Karpas-422 (cell line): ENCODE measurements at regions not wholly inside any gene's neighbourhood (a gene's known extent, or its start where the extent isn't known, plus 50 kb on each side); places are given as distances from the start of the nearest gene placed in this dataset.

Experiments used
- DNase-seq: peaks from one replicate; pipeline ENCODE4 v3.0.0-alpha.2; 2015
- H2AFZ ChIP-seq: fragments of 200-600 bp; sonication (generic); 2 replicates; pipeline ENCODE4 v1.6.1; 2014; ENCODE audit warnings: antibody characterized with exemption, low read length, mixed read lengths
- H3K27ac ChIP-seq: fragments of 200-600 bp; sonication (generic); 2 replicates; pipeline ENCODE4 v1.5.1; 2014; ENCODE audit warnings: mild to moderate bottlenecking, low read length, moderate library complexity
- H3K27me3 ChIP-seq: fragments of 200-600 bp; sonication (generic); 2 replicates; pipeline ENCODE4 v1.6.1; 2014; ENCODE audit warnings: low read length, mixed read lengths
- H3K36me3 ChIP-seq: fragments of 200-600 bp; sonication (generic); 2 replicates; pipeline ENCODE4 v1.6.1; 2014; ENCODE audit warnings: low read length, mixed read lengths; ENCODE audit not compliant: insufficient read depth
- H3K4me1 ChIP-seq: fragments of 200-600 bp; sonication (generic); 2 replicates; pipeline ENCODE4 v1.6.1; 2014; ENCODE audit warnings: mild to moderate bottlenecking, low read length, mixed read lengths
- H3K4me2 ChIP-seq: fragments of 200-600 bp; sonication (generic); 2 replicates; pipeline ENCODE4 v1.6.1; 2014; ENCODE audit warnings: low read length, low read depth, mild to moderate bottlenecking; ENCODE audit not compliant: poor library complexity, severe bottlenecking
- H3K4me3 ChIP-seq: fragments of 200-600 bp; sonication (generic); 2 replicates; pipeline ENCODE4 v1.5.1; 2014; ENCODE audit warnings: mild to moderate bottlenecking, antibody characterized with exemption, low read length, mixed read lengths
- H3K79me2 ChIP-seq: fragments of 200-600 bp; sonication (generic); 2 replicates; pipeline ENCODE4 v1.6.1; 2014; ENCODE audit warnings: mild to moderate bottlenecking, low read length, mixed read lengths
- H3K9ac ChIP-seq: fragments of 200-600 bp; sonication (generic); 2 replicates; pipeline ENCODE4 v1.6.0; 2014; ENCODE audit warnings: low read length
- H3K9me2 ChIP-seq: fragments of 200-600 bp; sonication (generic), shearing (Covaris generic); replicated peaks from 2 replicates; pipeline ENCODE4 v1.6.0; 2014; ENCODE audit warnings: mild to moderate bottlenecking, low read length, moderate library complexity; ENCODE audit not compliant: insufficient read depth
- H3K9me3 ChIP-seq: fragments of 300-700, 200-600 bp; sonication (generic); 2 replicates; pipeline ENCODE4 v1.6.1; 2014; ENCODE audit warnings: low read length, mixed read lengths
- H4K20me1 ChIP-seq: fragments of 200-600 bp; sonication (generic); 2 replicates; pipeline ENCODE4 v1.6.1; 2014; ENCODE audit warnings: mild to moderate bottlenecking, antibody characterized with exemption, low read length, low read depth; ENCODE audit not compliant: insufficient read depth

- Histone ChIP-seq H3K9ac (no peak overlapping the region), H3K27ac (no peak overlapping the region), H3K4me3 (no peak overlapping the region), H4K20me1 (no peaks in the 10 kb centered on the region), H2AFZ (no peak overlapping the region), H3K9me3 (no peaks in the 10 kb centered on the region), H3K36me3 (no peaks in the 10 kb centered on the region), H3K4me2 (no peak overlapping the region), H3K4me1 (peaks cover 11% of the 10 kb centered on the region), H3K79me2 (no peaks in the 10 kb centered on the region), H3K9me2 (no peaks in the 10 kb centered on the region), H3K27me3 (no peaks in the 10 kb centered on the region)
- no peak for DNase-seq
These were observed 385.8 kb upstream of the TRIB2 start for GRCh38 chr2:12330916-12331315.

GRCh38 chr2:12331698-12332097, 385.0 kb upstream of the TRIB2 start:
- Histone ChIP-seq H3K9ac (no peak overlapping the region), H3K9me2 (no peaks in the 10 kb centered on the region), H3K27me3 (no peaks in the 10 kb centered on the region), H4K20me1 (no peaks in the 10 kb centered on the region), H3K79me2 (no peaks in the 10 kb centered on the region), H3K27ac (no peak overlapping the region), H3K36me3 (no peaks in the 10 kb centered on the region), H3K4me1 (peaks cover 4% of the 10 kb centered on the region), H3K9me3 (no peaks in the 10 kb centered on the region), H3K4me2 (no peak overlapping the region), H2AFZ (no peak overlapping the region), H3K4me3 (no peak overlapping the region)
- no peak for DNase-seq

- Histone ChIP-seq H4K20me1 (no peaks in the 10 kb centered on the region), H3K27ac (no peak overlapping the region), H3K9ac (no peak overlapping the region), H3K9me3 (no peaks in the 10 kb centered on the region), H3K4me3 (no peak overlapping the region), H3K79me2 (no peaks in the 10 kb centered on the region), H3K27me3 (no peaks in the 10 kb centered on the region), H2AFZ (no peak overlapping the region), H3K36me3 (no peaks in the 10 kb centered on the region), H3K4me2 (no peak overlapping the region), H3K4me1 (no peaks in the 10 kb centered on the region), H3K9me2 (no peaks in the 10 kb centered on the region)
- no peak for DNase-seq
These were observed 383.4 kb upstream of the TRIB2 start for GRCh38 chr2:12333293-12333692.

- no peak overlapping the region for H3K27ac ChIP-seq
- no peak overlapping the region for H3K4me3 ChIP-seq
- H2AFZ ChIP-seq: no peak overlapping the region
- H3K4me1 ChIP-seq: no peaks in the 10 kb centered on the region
- H3K27me3 ChIP-seq: no peaks in the 10 kb centered on the region
- H3K36me3 ChIP-seq: no peaks in the 10 kb centered on the region
- no peaks in the 10 kb centered on the region for H4K20me1 ChIP-seq
- DNase-seq: no peak
- no peaks in the 10 kb centered on the region for H3K79me2 ChIP-seq
- H3K4me2 ChIP-seq: no peak overlapping the region
- no peak overlapping the region for H3K9ac ChIP-seq
- no peaks in the 10 kb centered on the region for H3K9me2 ChIP-seq
- H3K9me3 ChIP-seq: no peaks in the 10 kb centered on the region
These were observed 382.2 kb upstream of the TRIB2 start for GRCh38 chr2:12334412-12334966.

GRCh38 chr2:12335131-12335530, 381.6 kb upstream of the TRIB2 start:
- H2AFZ ChIP-seq: no peak overlapping the region
- no peak overlapping the region for H3K27ac ChIP-seq
- no peak for DNase-seq
- no peaks in the 10 kb centered on the region for H4K20me1 ChIP-seq
- no peaks in the 10 kb centered on the region for H3K27me3 ChIP-seq
- no peaks in the 10 kb centered on the region for H3K9me3 ChIP-seq
- no peaks in the 10 kb centered on the region for H3K9me2 ChIP-seq
- no peak overlapping the region for H3K9ac ChIP-seq
- no peak overlapping the region for H3K4me3 ChIP-seq
- H3K4me2 ChIP-seq: no peak overlapping the region
- no peaks in the 10 kb centered on the region for H3K36me3 ChIP-seq
- no peaks in the 10 kb centered on the region for H3K79me2 ChIP-seq
- H3K4me1 ChIP-seq: no peaks in the 10 kb centered on the region

- Histone ChIP-seq H3K9me2 (no peaks in the 10 kb centered on the region), H3K9ac (no peak overlapping the region), H3K9me3 (no peaks in the 10 kb centered on the region), H3K27ac (no peak overlapping the region), H3K4me1 (no peaks in the 10 kb centered on the region), H3K79me2 (no peaks in the 10 kb centered on the region), H3K4me2 (no peak overlapping the region), H2AFZ (no peak overlapping the region), H3K36me3 (no peaks in the 10 kb centered on the region), H3K27me3 (no peaks in the 10 kb centered on the region), H3K4me3 (no peak overlapping the region), H4K20me1 (no peaks in the 10 kb centered on the region)
- no peak for DNase-seq
These were observed 380.7 kb upstream of the TRIB2 start for GRCh38 chr2:12335995-12336394.

GRCh38 chr2:12338946-12339697, 377.6 kb upstream of the TRIB2 start:
- Histone ChIP-seq H3K4me3 (no peak overlapping the region), H3K79me2 (no peaks in the 10 kb centered on the region), H3K9me2 (no peaks in the 10 kb centered on the region)

GRCh38 chr2:12340164-12340563, 376.6 kb upstream of the TRIB2 start:
- Histone ChIP-seq H3K27ac (no peak overlapping the region), H2AFZ (no peak overlapping the region)

More at GRCh38 chr2:12338946-12339697, 377.6 kb upstream of the TRIB2 start:
- DNase-seq: no peak
- no peaks in the 10 kb centered on the region for H4K20me1 ChIP-seq
- H3K4me1 ChIP-seq: no peaks in the 10 kb centered on the region
- no peaks in the 10 kb centered on the region for H3K27me3 ChIP-seq
- no peak overlapping the region for H3K4me2 ChIP-seq
- H3K27ac ChIP-seq: no peak overlapping the region
- H2AFZ ChIP-seq: no peak overlapping the region
- H3K9ac ChIP-seq: no peak overlapping the region
- H3K9me3 ChIP-seq: no peaks in the 10 kb centered on the region
- H3K36me3 ChIP-seq: no peaks in the 10 kb centered on the region

More at GRCh38 chr2:12340164-12340563, 376.6 kb upstream of the TRIB2 start:
- Histone ChIP-seq H4K20me1 (no peaks in the 10 kb centered on the region), H3K4me2 (no peak overlapping the region), H3K27me3 (no peaks in the 10 kb centered on the region), H3K9ac (no peak overlapping the region), H3K4me3 (no peak overlapping the region), H3K4me1 (no peaks in the 10 kb centered on the region), H3K9me3 (no peaks in the 10 kb centered on the region), H3K79me2 (no peaks in the 10 kb centered on the region), H3K36me3 (no peaks in the 10 kb centered on the region), H3K9me2 (no peaks in the 10 kb centered on the region)
- no peak for DNase-seq
